Mesothelial cell of epicardium (in vitro differentiated cells): ENCODE measurements at regions not wholly inside any gene's neighbourhood (a gene's known extent, or its start where the extent isn't known, plus 50 kb on each side); places are given as distances from the start of the nearest gene placed in this dataset.

Experiments
- DNase-seq, 2 experiments: peaks; one replicate each; pipeline ENCODE4 v3.0.0; 2021; ENCODE audit warnings: low spot score in 2 of 2; ENCODE audit not compliant: unreplicated experiment in 2 of 2
- H3K27ac Mint-ChIP-seq: 2 replicates; pipeline ENCODE4 v1.8.0; 2021; ENCODE audit warnings: mixed read lengths
- H3K27me3 Mint-ChIP-seq: 2 replicates; pipeline ENCODE4 v1.8.0; 2021; ENCODE audit warnings: low read depth, mixed read lengths
- H3K36me3 Mint-ChIP-seq: 2 replicates; pipeline ENCODE4 v1.8.0; 2021; ENCODE audit warnings: mixed read lengths
- H3K4me1 Mint-ChIP-seq: 2 replicates; pipeline ENCODE4 v1.8.0; 2021; ENCODE audit warnings: mixed read lengths
- H3K4me3 Mint-ChIP-seq: 2 replicates; pipeline ENCODE4 v1.8.0; 2021; ENCODE audit warnings: mild to moderate bottlenecking, moderate library complexity, mixed read lengths
- H3K9me3 Mint-ChIP-seq: 2 replicates; pipeline ENCODE4 v1.8.0; 2021; ENCODE audit warnings: mixed read lengths
- CTCF ChIP-seq: fragments of 200-600 bp; sonication (generic); IDR thresholded peaks from one replicate; pipeline ENCODE4 v1.5.0; 2021; ENCODE audit warnings: antibody characterized with exemption; ENCODE audit not compliant: unreplicated experiment

- H3K27ac Mint-ChIP-seq: no peak overlapping the region
- H3K27me3 Mint-ChIP-seq: no peaks in the 10 kb centered on the region
- TF ChIP-seq CTCF: no peak
- no peaks in the 10 kb centered on the region for H3K9me3 Mint-ChIP-seq
- no peaks in the 10 kb centered on the region for H3K36me3 Mint-ChIP-seq
- no peak overlapping the region for H3K4me3 Mint-ChIP-seq
- H3K4me1 Mint-ChIP-seq: no peaks in the 10 kb centered on the region
- no peak for DNase-seq
Observed at GRCh38 chr7:95675632-95676031, 79.3 kb upstream of the PDK4 start.

- Mint-ChIP-seq H3K27me3 (no peaks in the 10 kb centered on the region), H3K4me1 (no peaks in the 10 kb centered on the region), H3K4me3 (no peak overlapping the region), H3K27ac (no peak overlapping the region), H3K9me3 (no peaks in the 10 kb centered on the region), H3K36me3 (no peaks in the 10 kb centered on the region)
- no peak for TF ChIP-seq CTCF
- DNase-seq: no peak
Observed at GRCh38 chr7:95675016-95675415, 78.7 kb upstream of the PDK4 start.

GRCh38 chr7:95674101-95674500 is 77.8 kb upstream of the PDK4 start:
- no peak overlapping the region for H3K27ac Mint-ChIP-seq
- H3K27me3 Mint-ChIP-seq: no peaks in the 10 kb centered on the region
- no peak for TF ChIP-seq CTCF
- H3K36me3 Mint-ChIP-seq: no peaks in the 10 kb centered on the region
- no peak overlapping the region for H3K4me3 Mint-ChIP-seq
- no peaks in the 10 kb centered on the region for H3K9me3 Mint-ChIP-seq
- no peaks in the 10 kb centered on the region for H3K4me1 Mint-ChIP-seq
- DNase-seq: no peak

- Mint-ChIP-seq H3K27me3 (no peaks in the 10 kb centered on the region), H3K4me1 (no peaks in the 10 kb centered on the region), H3K27ac (no peak overlapping the region), H3K4me3 (no peak overlapping the region), H3K36me3 (no peaks in the 10 kb centered on the region), H3K9me3 (no peaks in the 10 kb centered on the region)
- no peak for DNase-seq
- TF ChIP-seq CTCF: no peak
Observed at GRCh38 chr7:95672434-95672833, 76.1 kb upstream of the PDK4 start.

- Mint-ChIP-seq H3K27me3 (no peaks in the 10 kb centered on the region), H3K27ac (no peak overlapping the region), H3K4me3 (no peak overlapping the region), H3K4me1 (no peaks in the 10 kb centered on the region), H3K36me3 (no peaks in the 10 kb centered on the region), H3K9me3 (peaks cover 3% of the 10 kb centered on the region)
- no peak for DNase-seq
- TF ChIP-seq CTCF: no peak
Observed at GRCh38 chr7:95669513-95669912, 73.2 kb upstream of the PDK4 start.

- Mint-ChIP-seq H3K27ac (no peak overlapping the region), H3K36me3 (no peaks in the 10 kb centered on the region), H3K27me3 (no peaks in the 10 kb centered on the region), H3K4me3 (no peak overlapping the region), H3K9me3 (peaks cover 5% of the 10 kb centered on the region), H3K4me1 (no peaks in the 10 kb centered on the region)
- no peak for TF ChIP-seq CTCF
- DNase-seq: no peak
Observed at GRCh38 chr7:95668504-95669018, 72.2 kb upstream of the PDK4 start.
